Lower lobe of right lung (tissue), 2 donors: ENCODE measurements at regions not wholly inside any gene's neighbourhood (a gene's known extent, or its start where the extent isn't known, plus 50 kb on each side); places are given as distances from the start of the nearest gene placed in this dataset.

Source experiments
- ATAC-seq, 2 donors: fragments of 200-7000 bp; cut with Tn5 transposase; one replicate each; pipeline ENCODE4 v1.9.1; 2020 to 2022; ENCODE audit warnings: mild to moderate bottlenecking in 2 of 2, moderate library complexity in 2 of 2
- DNase-seq: peaks from one replicate; pipeline ENCODE4 v3.0.0-alpha.2; 2020
- H3K27ac ChIP-seq: fragments of 200-600 bp; one replicate; pipeline ENCODE4 v1.8.0; 2022
- H3K27me3 ChIP-seq: fragments of 200-600 bp; one replicate; pipeline ENCODE4 v1.8.0; 2022; ENCODE audit warnings: low read depth
- H3K36me3 ChIP-seq: fragments of 200-600 bp; one replicate; pipeline ENCODE4 v1.8.0; 2022; ENCODE audit warnings: mild to moderate bottlenecking
- H3K4me1 ChIP-seq: fragments of 200-600 bp; one replicate; pipeline ENCODE4 v1.8.0; 2022
- H3K4me3 ChIP-seq: fragments of 200-600 bp; one replicate; pipeline ENCODE4 v1.8.0; 2022; ENCODE audit warnings: mild to moderate bottlenecking
- H3K9me3 ChIP-seq: fragments of 200-600 bp; one replicate; pipeline ENCODE4 v1.8.0; 2022
- intact Hi-C: fragments of 100-400 bp; cut with DNase I; formaldehyde crosslinking; loops from one replicate; pipeline ENCODE4 v1.11.0; 2022
- TF ChIP-seq, protein P1 (sequence below): fragments of 200-600 bp; IDR thresholded peaks from one replicate; pipeline ENCODE4 v1.8.0; 2022; ENCODE audit warnings: antibody characterized with exemption, mild to moderate bottlenecking
- donor health status: DM: no; HTN: yes; CAD: no; lungs with severe emphysema.

DNA sequence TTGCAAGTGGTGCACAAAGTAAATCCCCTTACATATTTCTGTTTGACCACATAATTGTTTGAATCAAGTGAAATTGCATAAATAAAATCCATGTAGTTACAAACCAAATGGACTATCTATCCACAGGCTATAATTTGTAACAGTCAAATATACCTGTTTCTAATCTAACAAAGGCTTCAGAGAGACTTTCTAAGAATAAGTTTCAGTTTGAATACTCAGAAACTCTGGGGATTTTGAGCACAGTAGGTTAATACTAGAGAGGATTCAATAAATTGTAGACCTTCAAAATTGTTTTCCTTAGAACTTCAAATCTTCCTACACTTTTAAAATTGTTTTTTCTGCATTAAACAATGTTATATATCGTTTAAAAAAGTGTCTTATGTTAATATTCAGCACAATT lies 1250.1 kb downstream of the NLGN4X start:
- TF ChIP-seq, protein P1, sequence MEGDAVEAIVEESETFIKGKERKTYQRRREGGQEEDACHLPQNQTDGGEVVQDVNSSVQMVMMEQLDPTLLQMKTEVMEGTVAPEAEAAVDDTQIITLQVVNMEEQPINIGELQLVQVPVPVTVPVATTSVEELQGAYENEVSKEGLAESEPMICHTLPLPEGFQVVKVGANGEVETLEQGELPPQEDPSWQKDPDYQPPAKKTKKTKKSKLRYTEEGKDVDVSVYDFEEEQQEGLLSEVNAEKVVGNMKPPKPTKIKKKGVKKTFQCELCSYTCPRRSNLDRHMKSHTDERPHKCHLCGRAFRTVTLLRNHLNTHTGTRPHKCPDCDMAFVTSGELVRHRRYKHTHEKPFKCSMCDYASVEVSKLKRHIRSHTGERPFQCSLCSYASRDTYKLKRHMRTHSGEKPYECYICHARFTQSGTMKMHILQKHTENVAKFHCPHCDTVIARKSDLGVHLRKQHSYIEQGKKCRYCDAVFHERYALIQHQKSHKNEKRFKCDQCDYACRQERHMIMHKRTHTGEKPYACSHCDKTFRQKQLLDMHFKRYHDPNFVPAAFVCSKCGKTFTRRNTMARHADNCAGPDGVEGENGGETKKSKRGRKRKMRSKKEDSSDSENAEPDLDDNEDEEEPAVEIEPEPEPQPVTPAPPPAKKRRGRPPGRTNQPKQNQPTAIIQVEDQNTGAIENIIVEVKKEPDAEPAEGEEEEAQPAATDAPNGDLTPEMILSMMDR = no peak
- no peaks in the 10 kb centered on the region for H3K36me3 ChIP-seq
- DNase-seq = no peak
- no peaks in the 10 kb centered on the region for H3K9me3 ChIP-seq
- H3K27me3 ChIP-seq = no peaks in the 10 kb centered on the region
- H3K27ac ChIP-seq = no peak overlapping the region
- intact Hi-C loops = no loop called here
- ATAC-seq = no peak
- H3K4me3 ChIP-seq = no peak overlapping the region
- no peaks in the 10 kb centered on the region for H3K4me1 ChIP-seq

- TF ChIP-seq, protein P1 = no peak
- H3K4me3 ChIP-seq = no peak overlapping the region
Observed at GRCh38 chrX:4971646-4972045, 1257.0 kb downstream of the NLGN4X start.

GRCh38 chrX:4964112-4964511 lies 1250.7 kb upstream of the PRKX start:
- Histone ChIP-seq H3K4me1 (no peaks in the 10 kb centered on the region), H3K9me3 (no peaks in the 10 kb centered on the region), H3K36me3 (no peaks in the 10 kb centered on the region), H3K4me3 (no peak overlapping the region), H3K27ac (no peak overlapping the region), H3K27me3 (no peaks in the 10 kb centered on the region)
- DNase-seq = no peak
- intact Hi-C loops = no loop called here
- TF ChIP-seq, protein P1 = no peak
- ATAC-seq = no peak

More at GRCh38 chrX:4971646-4972045, 1257.0 kb downstream of the NLGN4X start:
- no peaks in the 10 kb centered on the region for H3K9me3 ChIP-seq
- H3K4me1 ChIP-seq = no peaks in the 10 kb centered on the region
- intact Hi-C loops = no loop called here
- DNase-seq = no peak
- H3K27ac ChIP-seq = no peak overlapping the region
- H3K36me3 ChIP-seq = no peaks in the 10 kb centered on the region
- no peaks in the 10 kb centered on the region for H3K27me3 ChIP-seq
- ATAC-seq = no peak

- intact Hi-C loops = no loop called here
- no peak for DNase-seq
- no peak overlapping the region for H3K4me3 ChIP-seq
- H3K27me3 ChIP-seq = no peaks in the 10 kb centered on the region
- no peaks in the 10 kb centered on the region for H3K9me3 ChIP-seq
- H3K4me1 ChIP-seq = no peaks in the 10 kb centered on the region
- TF ChIP-seq, protein P1 = no peak
- no peak overlapping the region for H3K27ac ChIP-seq
- no peak for ATAC-seq
- no peaks in the 10 kb centered on the region for H3K36me3 ChIP-seq
Observed at GRCh38 chrX:4963432-4963831, 1250.0 kb upstream of the PRKX start.

DNA sequence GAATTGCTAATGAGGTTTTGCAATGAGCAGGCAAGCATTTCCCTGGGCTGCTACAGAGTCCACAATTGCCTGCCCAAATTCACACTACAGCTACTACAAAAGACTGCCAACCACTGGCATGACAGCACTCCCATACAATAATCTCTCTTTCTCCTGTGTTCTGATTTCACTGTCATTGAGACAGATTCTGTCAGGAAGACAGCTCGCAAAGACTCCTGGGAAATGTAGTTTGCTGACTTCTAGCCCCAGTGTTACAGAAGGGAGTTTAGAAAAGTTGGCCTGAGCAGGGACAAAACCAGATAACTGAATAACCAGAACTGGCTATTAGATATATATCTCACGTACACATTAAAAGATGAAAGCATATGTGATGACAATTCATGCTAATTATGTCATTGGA lies 1231.3 kb upstream of the PRKX start:
- TF ChIP-seq, protein P1 = no peak
- H3K27me3 ChIP-seq = no peaks in the 10 kb centered on the region
- no peak for DNase-seq
- H3K36me3 ChIP-seq = no peaks in the 10 kb centered on the region
- H3K4me3 ChIP-seq = no peak overlapping the region
- H3K27ac ChIP-seq = no peak overlapping the region
- intact Hi-C loops = no loop called here
- no peak for ATAC-seq
- no peaks in the 10 kb centered on the region for H3K4me1 ChIP-seq
- no peaks in the 10 kb centered on the region for H3K9me3 ChIP-seq

GRCh38 chrX:4936315-4936714 lies 1222.9 kb upstream of the PRKX start:
- no peak for ATAC-seq

More at GRCh38 chrX:4936315-4936714, 1222.9 kb upstream of the PRKX start:
- Histone ChIP-seq H3K4me3 (no peak overlapping the region), H3K27me3 (no peaks in the 10 kb centered on the region), H3K27ac (peak overlapping the region; percentile 24), H3K4me1 (no peaks in the 10 kb centered on the region), H3K9me3 (no peaks in the 10 kb centered on the region), H3K36me3 (no peaks in the 10 kb centered on the region)
- TF ChIP-seq, protein P1 = no peak
- intact Hi-C loops = no loop called here
- no peak for DNase-seq
